SK-N-SH (cell line): ENCODE measurements at regions not wholly inside any gene's neighbourhood (a gene's known extent, or its start where the extent isn't known, plus 50 kb on each side); places are given as distances from the start of the nearest gene placed in this dataset.

Experiments used
- CTCF ChIA-PET: fragments of 300-600, 350-600 bp; formaldehyde crosslinking; extraction: SDS; loops from one replicate; lab custom pipeline; 2021; lab: Yijun Ruan, JAX
- POLR2A ChIA-PET: fragments of 350-600 bp; sonication (Branson Sonifier 250); formaldehyde crosslinking; extraction: SDS; loops from one replicate; lab custom pipeline; 2020; ENCODE audit warnings: antibody characterized with exemption, inconsistent platforms; lab: Yijun Ruan, JAX
- DNase-seq: peaks from one replicate; pipeline ENCODE4 v3.0.0; 2012
- H2AFZ ChIP-seq: fragments of 200-600 bp; sonication (generic); 2 replicates; pipeline ENCODE4 v1.8.1; 2016; ENCODE audit warnings: antibody characterized with exemption, mild to moderate bottlenecking, low read depth
- H3F3A ChIP-seq: fragments of 200-600 bp; sonication (generic); replicated peaks from 2 replicates; pipeline ENCODE3; 2016; ENCODE audit warnings: antibody characterized with exemption, mild to moderate bottlenecking; ENCODE audit not compliant: insufficient read depth
- H3K27ac ChIP-seq, 2 experiments: fragments of 200-500 bp in 1 of 2; fragments of 200-600 bp in 1 of 2; sonication (Bioruptor generic) in 1 of 2; sonication (generic), shearing (Covaris generic) in 1 of 2; 2 replicates each; pipeline versions ENCODE4 v1.5.1 to v1.6.1; 2014 to 2016; ENCODE audit warnings: low read depth in 2 of 2, inconsistent platforms in 1 of 2, low read length in 1 of 2, mild to moderate bottlenecking in 1 of 2, mixed read lengths in 1 of 2
- H3K27me3 ChIP-seq: fragments of 200-600 bp; sonication (generic), shearing (Covaris generic); 2 replicates; pipeline ENCODE4 v1.6.1; 2016; ENCODE audit warnings: mixed run types; ENCODE audit not compliant: insufficient read depth
- H3K36me3 ChIP-seq, 2 experiments: fragments of 200-500 bp in 1 of 2; fragments of 200-600 bp in 1 of 2; sonication (Bioruptor generic) in 1 of 2; sonication (generic) in 1 of 2; replicated peaks in 1 of 2; 2 replicates each; pipeline versions ENCODE3 to v1.5.1; 2014 to 2016; ENCODE audit warnings: low read length in 1 of 2, mild to moderate bottlenecking in 1 of 2; ENCODE audit not compliant: insufficient read depth in 2 of 2, control insufficient read depth in 1 of 2
- H3K4me1 ChIP-seq, 2 experiments: fragments of 200-500 bp in 1 of 2; fragments of 200-600 bp in 1 of 2; sonication (Bioruptor generic) in 1 of 2; sonication (generic), shearing (Covaris generic) in 1 of 2; 2 replicates each; pipeline versions ENCODE4 v1.5.1 to v1.6.1; 2014 to 2016; ENCODE audit warnings: low read depth in 1 of 2, low read length in 1 of 2, mixed run types in 1 of 2; ENCODE audit not compliant: insufficient read depth in 2 of 2, control insufficient read depth in 1 of 2
- H3K4me2 ChIP-seq: fragments of 200-600 bp; sonication (generic), shearing (Covaris generic); 2 replicates; pipeline ENCODE4 v1.6.1; 2017; ENCODE audit warnings: mixed run types
- H3K4me3 ChIP-seq, 2 experiments: fragments of 200-500 bp in 1 of 2; fragments of 200-600 bp in 1 of 2; sonication (Bioruptor generic) in 1 of 2; sonication (generic), shearing (Covaris generic) in 1 of 2; 2 replicates each; pipeline versions ENCODE4 v1.5.1 to v1.8.1; 2014 to 2016; ENCODE audit warnings: low read depth in 2 of 2, inconsistent platforms in 1 of 2, low read length in 1 of 2, mild to moderate bottlenecking in 1 of 2, mixed read lengths in 1 of 2, moderate library complexity in 1 of 2
- H3K79me2 ChIP-seq: fragments of 200-600 bp; sonication (generic); 2 replicates; pipeline ENCODE4 v1.8.1; 2017; ENCODE audit warnings: mild to moderate bottlenecking; ENCODE audit not compliant: insufficient read depth
- H3K9ac ChIP-seq: fragments of 200-600 bp; sonication (generic); 2 replicates; pipeline ENCODE4 v1.6.1; 2017; ENCODE audit warnings: mixed run types
- H3K9me2 ChIP-seq: fragments of 200-600 bp; sonication (generic); 2 replicates; pipeline ENCODE4 v1.6.1; 2017; ENCODE audit warnings: mixed run types
- H3K9me3 ChIP-seq: fragments of 200-600 bp; sonication (generic); 2 replicates; pipeline ENCODE4 v1.6.1; 2017; ENCODE audit warnings: mixed run types, mild to moderate bottlenecking, moderate library complexity
- H4K20me1 ChIP-seq: fragments of 200-600 bp; sonication (generic); 2 replicates; pipeline ENCODE4 v1.6.1; 2017; ENCODE audit warnings: mild to moderate bottlenecking, mixed run types; ENCODE audit not compliant: insufficient read depth
- CHD2 ChIP-seq: fragments of 150-350 bp; IDR thresholded peaks from 2 replicates; pipeline ENCODE4 v1.6.1; 2018; ENCODE audit warnings: low read length; ENCODE audit not compliant: partially characterized antibody
- EP300 ChIP-seq, 2 experiments: IDR thresholded peaks; 2 replicates each; pipeline versions ENCODE4 v1.4.0 to v1.6.1; 2012; ENCODE audit warnings: borderline replicate concordance in 1 of 2, low read depth in 1 of 2, low read length in 1 of 2
- FOSL2 ChIP-seq: IDR thresholded peaks from 2 replicates; pipeline ENCODE4 v1.4.0; 2012; ENCODE audit warnings: low read depth, mild to moderate bottlenecking, moderate library complexity, borderline replicate concordance
- FOXJ3 ChIP-seq: sonication (generic); formaldehyde crosslinking; IDR thresholded peaks from 2 replicates; pipeline ENCODE4 v1.5.1; 2020; ENCODE audit warnings: mild to moderate bottlenecking, missing genetic modification reagents
- FOXM1 ChIP-seq: IDR thresholded peaks from 2 replicates; pipeline ENCODE4 v1.4.0; 2012; ENCODE audit warnings: low read depth, mild to moderate bottlenecking
- GABPA ChIP-seq: IDR thresholded peaks from 2 replicates; pipeline ENCODE4 v1.4.0; 2012; ENCODE audit warnings: low read depth, mild to moderate bottlenecking
- GATA2 ChIP-seq: sonication (generic); formaldehyde crosslinking; IDR thresholded peaks from 2 replicates; pipeline ENCODE4 v1.5.0; 2020; ENCODE audit warnings: mild to moderate bottlenecking, missing genetic modification reagents
- MAX ChIP-seq: IDR thresholded peaks from 2 replicates; pipeline ENCODE4 v1.4.0; 2012; ENCODE audit warnings: low read depth
- NRF1 ChIP-seq: IDR thresholded peaks from 2 replicates; pipeline ENCODE4 v1.6.1; 2012; ENCODE audit warnings: low read depth, mild to moderate bottlenecking, low read length
- PBX3 ChIP-seq: IDR thresholded peaks from 2 replicates; pipeline ENCODE4; 2012
- POLR2AphosphoS5 ChIP-seq: IDR thresholded peaks from 2 replicates; pipeline ENCODE4 v1.6.1; 2012; ENCODE audit warnings: low read depth, low read length
- RAD21 ChIP-seq: IDR thresholded peaks from 2 replicates; pipeline ENCODE4 v1.6.1; 2012; ENCODE audit warnings: mild to moderate bottlenecking, low read length
- RXRA ChIP-seq: IDR thresholded peaks from 2 replicates; pipeline ENCODE4 v1.4.0; 2012; ENCODE audit warnings: low read depth, mild to moderate bottlenecking, borderline replicate concordance
- SIN3A ChIP-seq: IDR thresholded peaks from 2 replicates; pipeline ENCODE4 v1.6.1; 2012; ENCODE audit warnings: low read depth, mild to moderate bottlenecking, low read length, moderate library complexity, borderline replicate concordance
- TCF12 ChIP-seq: IDR thresholded peaks from 2 replicates; pipeline ENCODE4 v1.4.0; 2012
- USF2 ChIP-seq: fragments of 150-350 bp; IDR thresholded peaks from 2 replicates; pipeline ENCODE4 v1.6.1; 2017; ENCODE audit warnings: antibody characterized with exemption, low read length, low read depth, borderline replicate concordance
- WGBS: methylation state at CpG from one replicate; pipeline ENCODE4 v1.1.6; 2017; ENCODE audit warnings: low lambda C conversion rate; 5-methylcytosine and 5-hydroxymethylcytosine counted together
- TF ChIP-seq, protein P1 (sequence below): fragments of 200-600 bp; sonication (generic); IDR thresholded peaks from 2 replicates; pipeline ENCODE4 v1.6.1; 2017; ENCODE audit warnings: antibody characterized with exemption, mild to moderate bottlenecking, moderate library complexity
- TF ChIP-seq, protein P2 (sequence below): IDR thresholded peaks from 2 replicates; pipeline ENCODE4 v1.4.0; 2012; ENCODE audit warnings: low read depth, borderline replicate concordance

DNA sequence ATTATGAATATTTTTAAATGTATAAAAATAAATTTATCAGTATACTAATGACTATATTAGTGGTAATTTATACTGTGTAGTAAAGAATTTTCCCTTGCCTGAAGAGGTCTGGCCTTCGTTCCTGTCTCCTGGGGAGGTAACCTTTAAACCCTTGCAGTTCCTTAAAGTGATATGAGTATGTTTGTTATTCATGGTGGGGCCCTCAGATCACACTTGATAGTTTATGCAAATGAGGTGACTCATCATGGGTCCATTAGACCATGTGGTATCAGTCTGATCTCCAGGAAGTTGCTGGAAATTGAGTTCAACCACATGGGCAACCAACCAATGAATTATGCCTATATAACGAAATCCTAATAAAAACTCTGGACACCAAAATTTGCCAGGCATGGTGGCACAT, 904.1 kb downstream of the RPA4 start:
- Histone ChIP-seq H3K27ac (no peak overlapping the region), H3K79me2 (no peaks in the 10 kb centered on the region), H3K9ac (no peak overlapping the region), H3K27me3 (no peaks in the 10 kb centered on the region), H3K4me3 (no peak overlapping the region), H3K9me2 (no peaks in the 10 kb centered on the region), H3K9me3 (no peaks in the 10 kb centered on the region), H2AFZ (no peak overlapping the region), H3K4me1 (no peaks in the 10 kb centered on the region), H4K20me1 (no peaks in the 10 kb centered on the region), H3K4me2 (no peak overlapping the region), H3K36me3 (no peaks in the 10 kb centered on the region), H3F3A (no peaks in the 10 kb centered on the region)
- 57% methylated on average over 2 of the region's 2 CpGs for WGBS
- ChIA-PET POLR2A (no interaction called here), CTCF (no interaction called here)
- TF ChIP-seq RAD21 (no peak), MAX (no peak), FOXJ3 (CRISPR knock-in tag) (no peak), SIN3A (no peak), TCF12 (no peak), EP300 (IDR thresholded peaks at IDR 0.05; ENCODE audit: borderline replicate concordance in 1 of 2, low read depth in 1 of 2, low read length in 1 of 2) (no peak), RXRA (no peak), POLR2AphosphoS5 (no peak), FOXM1 (no peak), GATA2 (no peak), FOSL2 (no peak), GABPA (no peak), USF2 (no peak), CHD2 (no peak), PBX3 (no peak), NRF1 (no peak)
- TF ChIP-seq, protein P1, sequence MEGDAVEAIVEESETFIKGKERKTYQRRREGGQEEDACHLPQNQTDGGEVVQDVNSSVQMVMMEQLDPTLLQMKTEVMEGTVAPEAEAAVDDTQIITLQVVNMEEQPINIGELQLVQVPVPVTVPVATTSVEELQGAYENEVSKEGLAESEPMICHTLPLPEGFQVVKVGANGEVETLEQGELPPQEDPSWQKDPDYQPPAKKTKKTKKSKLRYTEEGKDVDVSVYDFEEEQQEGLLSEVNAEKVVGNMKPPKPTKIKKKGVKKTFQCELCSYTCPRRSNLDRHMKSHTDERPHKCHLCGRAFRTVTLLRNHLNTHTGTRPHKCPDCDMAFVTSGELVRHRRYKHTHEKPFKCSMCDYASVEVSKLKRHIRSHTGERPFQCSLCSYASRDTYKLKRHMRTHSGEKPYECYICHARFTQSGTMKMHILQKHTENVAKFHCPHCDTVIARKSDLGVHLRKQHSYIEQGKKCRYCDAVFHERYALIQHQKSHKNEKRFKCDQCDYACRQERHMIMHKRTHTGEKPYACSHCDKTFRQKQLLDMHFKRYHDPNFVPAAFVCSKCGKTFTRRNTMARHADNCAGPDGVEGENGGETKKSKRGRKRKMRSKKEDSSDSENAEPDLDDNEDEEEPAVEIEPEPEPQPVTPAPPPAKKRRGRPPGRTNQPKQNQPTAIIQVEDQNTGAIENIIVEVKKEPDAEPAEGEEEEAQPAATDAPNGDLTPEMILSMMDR: no peak
- TF ChIP-seq, protein P2, sequence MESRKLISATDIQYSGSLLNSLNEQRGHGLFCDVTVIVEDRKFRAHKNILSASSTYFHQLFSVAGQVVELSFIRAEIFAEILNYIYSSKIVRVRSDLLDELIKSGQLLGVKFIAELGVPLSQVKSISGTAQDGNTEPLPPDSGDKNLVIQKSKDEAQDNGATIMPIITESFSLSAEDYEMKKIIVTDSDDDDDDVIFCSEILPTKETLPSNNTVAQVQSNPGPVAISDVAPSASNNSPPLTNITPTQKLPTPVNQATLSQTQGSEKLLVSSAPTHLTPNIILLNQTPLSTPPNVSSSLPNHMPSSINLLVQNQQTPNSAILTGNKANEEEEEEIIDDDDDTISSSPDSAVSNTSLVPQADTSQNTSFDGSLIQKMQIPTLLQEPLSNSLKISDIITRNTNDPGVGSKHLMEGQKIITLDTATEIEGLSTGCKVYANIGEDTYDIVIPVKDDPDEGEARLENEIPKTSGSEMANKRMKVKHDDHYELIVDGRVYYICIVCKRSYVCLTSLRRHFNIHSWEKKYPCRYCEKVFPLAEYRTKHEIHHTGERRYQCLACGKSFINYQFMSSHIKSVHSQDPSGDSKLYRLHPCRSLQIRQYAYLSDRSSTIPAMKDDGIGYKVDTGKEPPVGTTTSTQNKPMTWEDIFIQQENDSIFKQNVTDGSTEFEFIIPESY: no peak
- no peak for DNase-seq
